Right lobe of liver (tissue), 6 donors: ENCODE measurements at regions not wholly inside any gene's neighbourhood (a gene's known extent, or its start where the extent isn't known, plus 50 kb on each side); places are given as distances from the start of the nearest gene placed in this dataset.

Experiments
- ATAC-seq, 4 donors: fragments of 200-7000 bp; cut with Tn5 transposase; one replicate each; pipeline ENCODE4 v1.9.1; 2020; ENCODE audit warnings: mild to moderate bottlenecking in 4 of 4, moderate library complexity in 4 of 4
- DNase-seq, 3 donors: peaks; one replicate each; pipeline ENCODE4 v3.0.0-alpha.2; 2020
- H3K27ac ChIP-seq, 3 donors: fragments of 200-600 bp; one replicate each; pipeline ENCODE4 v1.8.0; 2022
- H3K27me3 ChIP-seq, 2 donors: fragments of 200-600 bp; one replicate each; pipeline ENCODE4 v1.8.0; 2022
- H3K36me3 ChIP-seq, 4 donors: fragments of 200-600 bp; sonication (generic) in 1 of 4; one replicate each; pipeline versions ENCODE4 v1.5.1 to v1.8.0; 2017 to 2022; ENCODE audit warnings: control low read depth in 1 of 4
- H3K4me1 ChIP-seq, 4 donors: fragments of 200-600 bp; sonication (generic) in 1 of 4; one replicate each; pipeline versions ENCODE4 v1.5.1 to v1.8.0; 2017 to 2022; ENCODE audit warnings: control low read depth in 1 of 4
- H3K4me3 ChIP-seq, 3 donors: fragments of 200-600 bp; one replicate each; pipeline ENCODE4 v1.8.0; 2022
- H3K9me3 ChIP-seq, 4 donors: fragments of 200-600 bp; sonication (generic) in 1 of 4; one replicate each; pipeline versions ENCODE4 v1.5.1 to v1.8.0; 2017 to 2022; ENCODE audit warnings: control low read depth in 1 of 4
- CTCF ChIP-seq, 4 donors: fragments of 200-600 bp in 3 of 4; fragments of 450-650 bp in 1 of 4; IDR thresholded peaks; one replicate each; pipeline versions ENCODE4 v1.5.1 to v1.8.0; 2016 to 2022; ENCODE audit warnings: antibody characterized with exemption in 4 of 4, mild to moderate bottlenecking in 2 of 4
- POLR2A ChIP-seq: fragments of 450-650 bp; IDR thresholded peaks from one replicate; pipeline ENCODE4 v1.6.1; 2017; ENCODE audit warnings: antibody characterized with exemption, mild to moderate bottlenecking
- WGBS: methylation state at CpG from one replicate; pipeline ENCODE4 v1.1.6; 2018; ENCODE audit warnings: low coverage, low lambda C conversion rate; ENCODE audit not compliant: insufficient coverage; ENCODE audit errors: missing lambda C conversion rate; 5-methylcytosine and 5-hydroxymethylcytosine counted together
- intact Hi-C, 2 donors: fragments of 100-400 bp; cut with DNase I; formaldehyde crosslinking; loops; one replicate each; pipeline versions ENCODE4 v1.11.2 to v1.14.1; 2022
- donor health status: DM: no; HTN: yes; CAD: no.
- donor health status: DM: no; HTN: no; CAD: no.
- donor health status: DM: no; HTN: no; CAD: no.
- donor health status: DM: no; HTN: yes; CAD: no.
- donor health status: DM: no; HTN: yes; CAD: no.

- TF ChIP-seq POLR2A (no peak), CTCF (IDR thresholded peaks at IDR 0.05) (no peak)
- H3K9me3 ChIP-seq: no peaks in the 10 kb centered on the region
- no peaks in the 10 kb centered on the region for H3K4me1 ChIP-seq
- no peak overlapping the region for H3K4me3 ChIP-seq
- 49% methylated on average over 4 of the region's 4 CpGs for WGBS
- no peak for ATAC-seq
- H3K27ac ChIP-seq: no peak overlapping the region
- intact Hi-C loops: no loop called here
- H3K36me3 ChIP-seq: no peaks in the 10 kb centered on the region
- DNase-seq: no peak
- no peaks in the 10 kb centered on the region for H3K27me3 ChIP-seq
These were observed 63.7 kb upstream of the MRTFB start for GRCh38 chr16:14007450-14007849.

- no peak for DNase-seq
- Histone ChIP-seq H3K27me3 (no peaks in the 10 kb centered on the region), H3K4me1 (peaks cover 0 to 8% (median 3%) of the 10 kb centered on the region in 4 donors), H3K27ac (no peak overlapping the region), H3K9me3 (no peaks in the 10 kb centered on the region), H3K4me3 (no peak overlapping the region), H3K36me3 (no peaks in the 10 kb centered on the region)
- intact Hi-C loops: no loop called here
- no peak for TF ChIP-seq POLR2A
- no peak for TF ChIP-seq CTCF (IDR thresholded peaks at IDR 0.05)
- 82% methylated on average over 2 of the region's 2 CpGs for WGBS
- no peak for ATAC-seq
These were observed 60.1 kb upstream of the MRTFB start for GRCh38 chr16:14011001-14011400.

- DNase-seq: no peak
- no peaks in the 10 kb centered on the region for H3K9me3 ChIP-seq
- 52% methylated on average over 5 of the region's 6 CpGs for WGBS
- intact Hi-C loops: no loop called here
- no peaks in the 10 kb centered on the region for H3K27me3 ChIP-seq
- H3K36me3 ChIP-seq: no peaks in the 10 kb centered on the region
- no peak overlapping the region for H3K27ac ChIP-seq
- no peak overlapping the region for H3K4me3 ChIP-seq
- TF ChIP-seq CTCF (IDR thresholded peaks at IDR 0.05) (no peak), POLR2A (no peak)
- peaks cover 0 to 8% (median 3%) of the 10 kb centered on the region in 4 donors for H3K4me1 ChIP-seq
- ATAC-seq: no peak
These were observed 59.3 kb upstream of the MRTFB start for GRCh38 chr16:14011846-14012245.

GRCh38 chr16:14013145-14013570 lies 58.0 kb upstream of the MRTFB start:
- 63% methylated on average over 3 of the region's 4 CpGs for WGBS
- no peak overlapping the region for H3K4me3 ChIP-seq
- H3K9me3 ChIP-seq: no peaks in the 10 kb centered on the region
- DNase-seq (no peak), ATAC-seq (no peak)
- intact Hi-C loops: no loop called here
- no peaks in the 10 kb centered on the region for H3K36me3 ChIP-seq
- peaks cover 0 to 8% (median 3%) of the 10 kb centered on the region in 4 donors for H3K4me1 ChIP-seq
- TF ChIP-seq POLR2A (no peak), CTCF (IDR thresholded peaks at IDR 0.05) (no peak)
- H3K27me3 ChIP-seq: no peaks in the 10 kb centered on the region
- no peak overlapping the region for H3K27ac ChIP-seq
